ENCODE measurements at regions not wholly inside any gene's neighbourhood (a gene's known extent, or its start where the extent isn't known, plus 50 kb on each side); places are given as distances from the start of the nearest gene placed in this dataset.

- TF ChIP-seq CTCF (IDR thresholded peaks at IDR 0.05), result no peak
- TF ChIP-seq POLR2A (IDR thresholded peaks at IDR 0.05), result no peak
These were observed 294.2 kb downstream of the UACA start for GRCh38 chr15:70469182-70469581.
